Inferior parietal cortex (tissue), 1 donor: ENCODE measurements at regions not wholly inside any gene's neighbourhood (a gene's known extent, or its start where the extent isn't known, plus 50 kb on each side); places are given as distances from the start of the nearest gene placed in this dataset.
"Not testable (repeated sequence)": the region's sequence is repeated elsewhere in the genome, so short reads cannot be mapped to it uniquely, and the experiment has no call there.

Experiments used
- DNase-seq: peaks from one replicate; pipeline ENCODE4 v3.0.0-alpha.2; 2016; ENCODE audit errors: extremely low spot score

DNA sequence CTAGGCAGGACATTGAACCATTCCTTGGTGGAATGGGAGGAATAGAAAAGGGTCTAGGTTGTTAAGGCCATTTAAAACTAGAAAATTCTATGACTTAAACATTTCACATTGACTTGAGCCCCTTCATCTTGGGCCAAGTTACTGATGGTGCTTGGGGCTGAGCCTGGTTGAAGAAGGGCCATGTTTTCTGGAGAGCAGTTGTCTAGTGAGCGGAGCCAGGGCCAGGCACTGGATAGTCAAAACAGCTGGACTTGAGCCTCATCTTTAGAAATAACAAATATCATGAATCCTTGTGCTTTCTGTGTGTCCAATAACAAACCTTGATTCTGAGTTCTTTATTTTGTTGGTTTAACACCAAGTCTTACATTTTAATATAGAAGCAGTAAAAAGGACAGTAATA, 134.6 kb upstream of the TCF21 start:
- DNase-seq, result no peak

DNA sequence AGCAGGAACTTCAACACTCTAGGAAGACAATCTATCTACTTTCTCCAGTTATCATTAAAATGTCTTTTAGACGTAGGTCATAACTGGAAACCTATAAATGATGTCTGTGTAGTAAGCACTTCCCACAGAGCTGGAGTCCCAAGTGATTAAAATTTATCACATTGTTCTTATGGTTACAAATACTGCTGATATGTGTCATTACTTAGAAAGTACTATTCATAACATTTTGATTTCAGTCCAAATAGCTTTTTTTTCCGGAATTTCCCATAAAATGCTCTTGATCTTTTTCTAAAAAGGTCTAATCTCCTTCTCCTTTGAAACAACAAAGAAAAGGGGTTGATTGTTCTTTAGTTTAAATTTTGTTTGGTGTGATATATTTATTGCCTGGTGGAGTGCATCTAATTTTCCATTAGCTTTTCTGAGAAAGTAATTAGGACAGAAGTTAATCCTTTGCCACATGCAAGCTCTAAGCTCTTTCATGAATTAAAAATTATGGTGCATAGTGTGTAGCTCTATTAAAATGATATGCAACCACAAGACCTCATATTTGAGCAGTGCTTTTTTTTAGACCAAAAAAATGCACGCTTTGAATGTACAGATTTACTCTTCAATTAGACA, 132.7 kb upstream of the TCF21 start:
- no peak for DNase-seq

DNA sequence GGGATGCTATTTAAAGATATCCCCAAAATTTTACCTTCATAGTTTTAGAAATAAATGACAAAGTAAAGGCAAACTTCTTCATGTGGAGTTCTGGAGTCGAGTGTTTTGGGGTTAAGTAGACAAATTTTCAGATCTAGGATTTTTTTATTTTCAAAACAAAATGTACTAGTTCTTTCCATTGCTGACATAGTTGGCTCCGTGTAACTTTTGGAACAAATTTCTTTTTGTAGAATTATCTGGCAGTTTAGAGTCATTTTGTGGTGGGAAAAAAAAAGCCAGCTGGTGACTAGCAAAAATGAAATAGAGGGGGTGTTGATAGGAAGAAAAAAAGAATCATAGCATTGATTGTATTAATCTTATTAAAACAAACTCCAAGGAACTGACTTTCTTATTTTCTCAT, 131.6 kb upstream of the TCF21 start:
- no peak for DNase-seq

DNA sequence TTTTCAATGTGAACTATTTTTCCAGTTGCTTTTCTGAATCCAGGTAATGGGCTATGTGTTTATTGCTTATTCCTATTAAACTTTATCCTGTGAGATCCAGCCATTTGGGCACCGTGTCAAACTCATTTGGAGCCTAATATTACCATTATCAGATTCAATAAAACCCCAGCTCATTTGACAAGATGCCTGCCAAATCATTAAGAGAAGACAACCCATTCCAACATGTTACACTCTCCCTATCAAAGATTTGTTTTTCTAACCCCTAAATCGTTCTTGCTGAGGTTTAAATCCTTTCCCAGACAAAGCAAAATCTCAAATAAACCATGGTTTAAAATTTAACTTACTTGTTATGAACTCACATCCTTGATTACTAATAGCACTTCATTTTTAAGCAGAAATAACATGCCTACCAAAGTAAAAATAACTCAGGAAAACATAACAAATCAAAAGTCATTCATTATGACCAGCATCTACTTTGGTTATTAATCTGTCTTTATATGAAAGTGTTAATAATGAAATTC, 130.0 kb upstream of the TCF21 start:
- no peak for DNase-seq

DNA sequence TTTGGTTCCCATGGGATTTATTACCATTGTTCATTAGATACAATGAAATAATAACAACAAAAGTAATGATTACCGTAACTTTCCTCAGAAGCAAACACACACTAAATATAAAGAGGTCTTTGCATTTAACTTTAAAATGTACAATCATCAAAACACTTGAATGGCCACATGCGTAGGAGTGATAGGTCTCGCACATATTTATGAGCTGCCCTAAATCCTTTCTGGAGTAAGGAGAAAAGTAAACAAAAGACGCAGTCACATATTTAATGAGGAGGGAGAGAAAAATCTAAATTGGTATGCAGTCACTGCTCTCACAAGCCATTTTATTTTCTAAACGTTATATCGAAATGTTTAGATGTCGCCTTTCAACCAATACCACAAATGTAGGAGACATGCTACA, 129.4 kb upstream of the TCF21 start:
- no peak for DNase-seq

DNA sequence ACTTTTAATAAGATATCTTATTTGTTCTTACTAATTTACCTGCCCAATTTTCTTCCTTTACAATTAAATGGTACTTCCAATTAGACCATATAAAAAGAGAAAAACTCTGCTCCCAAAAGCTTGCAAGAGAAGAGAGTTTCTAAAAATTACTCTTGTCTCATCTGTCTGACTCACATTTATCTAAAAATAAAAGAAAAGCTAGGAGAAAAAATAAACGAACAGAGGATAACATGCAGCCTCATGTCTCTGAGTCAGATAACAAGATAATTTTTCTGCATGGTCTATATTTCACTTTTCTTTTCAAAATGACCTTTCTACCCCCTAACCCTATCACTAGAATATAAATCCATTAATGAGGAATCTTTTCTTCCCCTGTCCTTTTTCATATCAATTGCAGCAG, 127.2 kb upstream of the TCF21 start:
- DNase-seq, result no peak

DNA sequence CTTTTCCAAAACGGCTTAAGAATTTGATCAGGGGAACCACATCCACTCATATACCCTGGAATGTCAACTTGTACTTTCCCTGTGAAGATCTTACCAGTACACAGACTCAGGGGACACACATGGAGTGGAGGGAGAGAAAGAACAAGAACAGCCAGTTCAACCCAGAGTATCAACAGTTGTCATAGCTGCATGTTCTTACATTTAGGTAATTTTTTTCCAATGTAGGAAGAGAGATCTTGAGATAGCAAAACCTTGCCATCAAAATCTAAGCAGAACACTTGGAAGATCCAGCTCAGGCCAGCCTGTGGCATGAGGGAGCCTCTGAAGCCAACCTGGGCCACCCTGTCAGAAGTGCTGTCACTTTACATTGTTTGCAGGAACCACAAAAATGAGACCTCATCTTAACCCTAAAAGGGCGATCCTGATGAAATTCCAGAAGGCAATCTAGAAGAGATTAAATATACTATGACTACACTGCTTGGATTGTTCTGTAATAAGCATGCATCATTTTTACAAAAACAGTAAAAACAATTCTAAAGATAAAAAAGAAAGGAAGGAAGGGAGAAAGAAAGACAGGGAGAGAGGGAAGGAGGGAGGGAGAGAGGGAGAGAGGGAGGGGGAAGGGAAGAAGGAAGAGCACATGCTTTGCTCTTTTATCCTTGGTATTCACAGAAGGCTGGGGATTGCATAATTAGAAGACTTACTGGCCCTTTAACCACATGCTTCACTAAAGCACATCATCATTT, 124.7 kb upstream of the TCF21 start:
- no peak for DNase-seq

DNA sequence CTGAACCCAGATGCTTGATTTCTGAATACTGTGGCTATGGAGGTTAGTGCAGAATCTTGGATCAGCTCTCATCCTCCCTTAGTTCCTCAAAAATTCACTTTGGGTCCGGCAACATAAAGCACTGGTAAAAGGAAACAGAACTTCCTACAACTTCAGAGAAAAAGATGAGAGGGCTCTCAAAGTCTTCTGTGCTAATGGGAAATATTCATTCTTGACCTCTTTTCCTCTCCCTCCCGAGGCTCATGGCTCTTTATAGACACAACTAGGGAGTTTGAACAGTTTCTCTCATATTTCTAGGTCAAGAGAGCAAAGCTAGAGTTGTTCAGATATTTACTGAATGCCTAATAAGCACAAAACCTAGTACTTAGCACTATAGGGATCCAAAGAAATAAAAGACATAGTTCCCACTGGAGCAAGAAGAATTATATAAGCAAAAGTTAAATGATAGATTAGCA, 124.1 kb upstream of the TCF21 start:
- no peak for DNase-seq

DNA sequence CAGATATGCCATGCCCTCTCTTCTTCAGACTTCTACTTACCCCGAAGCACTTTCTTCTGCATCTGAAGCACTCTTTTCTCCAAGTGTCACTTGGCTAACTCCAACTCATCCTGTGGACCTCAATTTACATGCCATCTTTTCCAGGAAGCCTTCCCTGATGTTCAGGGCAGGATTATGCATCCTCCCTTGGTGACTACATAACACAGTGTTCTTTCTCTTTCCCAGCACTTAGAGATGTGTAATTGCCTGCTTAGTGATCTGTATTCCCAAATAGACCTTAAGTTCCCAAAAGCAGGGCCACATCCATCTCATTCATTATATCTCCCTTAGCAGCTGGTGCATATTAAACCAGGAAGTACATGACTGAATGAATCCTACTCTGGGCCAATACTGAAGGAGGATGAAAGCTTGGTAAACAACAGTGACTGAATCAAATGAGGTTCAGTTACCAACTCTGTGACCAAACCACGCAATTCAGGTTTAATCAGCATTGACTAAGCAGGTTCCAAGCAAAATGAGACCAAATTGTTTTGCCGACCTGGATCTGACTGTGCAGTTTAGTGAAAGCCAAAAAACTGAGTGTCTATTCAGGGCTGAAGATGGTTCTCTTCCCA, 121.4 kb upstream of the TCF21 start:
- DNase-seq, result no peak

DNA sequence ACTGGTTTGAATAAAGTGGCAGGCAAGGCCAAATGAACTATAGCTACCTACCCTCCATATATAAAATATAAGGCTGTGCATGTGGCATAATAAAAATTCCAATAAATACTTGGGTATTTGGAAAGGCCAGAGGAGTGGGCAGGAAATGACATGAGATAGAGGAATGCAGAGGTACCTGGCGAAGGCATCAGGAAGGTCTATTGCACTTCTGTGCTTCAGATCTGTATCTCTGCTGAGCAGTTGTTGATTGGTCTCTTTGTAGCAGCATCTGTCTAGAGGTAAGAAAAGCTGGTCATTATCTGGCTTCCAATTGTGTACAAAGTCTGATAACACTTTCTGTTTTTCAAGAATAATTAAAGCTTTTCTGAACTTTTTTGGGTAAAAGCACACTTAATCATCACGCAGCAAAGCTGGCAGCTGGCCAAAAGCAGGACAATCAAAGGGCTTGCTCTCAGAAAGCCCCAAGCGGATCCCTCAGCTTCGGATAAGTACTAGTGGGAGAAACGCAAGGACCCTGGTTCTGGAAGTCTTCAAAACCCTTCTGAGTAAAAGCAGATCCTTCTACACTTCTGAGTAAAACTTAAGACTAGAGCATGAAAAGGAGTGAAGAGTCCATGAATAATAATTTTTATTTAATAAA, 120.1 kb upstream of the TCF21 start:
- DNase-seq, result no peak

DNA sequence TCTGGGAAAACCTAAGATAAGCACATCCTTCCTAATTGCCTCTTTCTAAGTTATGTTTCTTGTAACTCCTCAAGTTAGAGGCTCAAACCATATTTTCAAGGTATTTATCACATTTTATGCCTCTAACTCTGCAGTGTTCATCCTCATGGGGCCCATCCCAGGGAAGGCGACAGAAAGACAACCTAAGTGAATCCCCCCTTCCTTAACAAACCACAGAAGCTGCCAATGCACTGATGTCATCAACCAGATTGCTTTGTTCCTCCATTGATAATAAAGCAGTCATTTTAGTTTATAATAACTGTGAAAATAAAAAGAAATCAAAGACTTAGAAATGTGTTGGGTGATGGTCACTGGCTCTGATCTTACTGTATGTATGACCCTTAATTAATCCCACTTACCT, 119.5 kb upstream of the TCF21 start:
- DNase-seq, result no peak

DNA sequence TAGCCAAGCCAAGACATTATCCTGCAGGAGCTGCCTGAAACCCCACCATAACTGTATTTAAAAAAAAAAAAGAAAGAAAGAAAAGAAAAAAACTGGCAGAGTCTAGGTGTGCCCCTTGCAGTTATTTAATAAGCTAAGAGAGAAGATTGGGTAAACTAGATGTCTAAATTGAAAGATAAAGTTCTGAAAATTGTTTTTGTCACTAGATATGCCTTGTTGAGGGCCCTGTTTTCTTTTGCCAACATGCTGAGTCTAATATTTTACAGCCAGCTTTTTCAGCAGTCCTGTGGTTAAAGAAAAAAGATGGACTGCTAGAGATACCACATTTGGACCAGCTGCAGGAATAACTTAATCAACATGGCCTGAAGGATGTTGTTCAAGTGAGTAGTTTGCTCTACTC, 116.3 kb upstream of the TCF21 start:
- DNase-seq, result no peak

DNA sequence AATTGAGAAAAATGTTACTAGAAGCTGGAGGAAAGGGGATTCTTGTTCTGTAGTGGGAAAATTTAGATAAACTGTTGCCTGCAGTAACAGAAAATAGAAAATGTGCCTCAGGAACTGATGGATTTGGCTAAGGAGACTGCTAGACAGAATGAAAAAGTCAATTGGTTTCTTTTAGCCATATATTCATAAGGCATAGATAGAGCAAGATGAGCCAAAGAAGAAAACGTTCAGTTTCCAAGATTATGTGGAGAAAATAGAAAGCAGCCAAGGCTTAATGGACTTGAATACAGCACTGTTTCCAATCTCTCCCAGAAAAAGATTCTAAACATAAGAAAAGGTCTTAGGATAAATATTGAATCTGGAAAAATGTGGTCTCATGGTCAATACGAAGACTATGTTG, 115.1 kb upstream of the TCF21 start:
- no peak for DNase-seq

DNA sequence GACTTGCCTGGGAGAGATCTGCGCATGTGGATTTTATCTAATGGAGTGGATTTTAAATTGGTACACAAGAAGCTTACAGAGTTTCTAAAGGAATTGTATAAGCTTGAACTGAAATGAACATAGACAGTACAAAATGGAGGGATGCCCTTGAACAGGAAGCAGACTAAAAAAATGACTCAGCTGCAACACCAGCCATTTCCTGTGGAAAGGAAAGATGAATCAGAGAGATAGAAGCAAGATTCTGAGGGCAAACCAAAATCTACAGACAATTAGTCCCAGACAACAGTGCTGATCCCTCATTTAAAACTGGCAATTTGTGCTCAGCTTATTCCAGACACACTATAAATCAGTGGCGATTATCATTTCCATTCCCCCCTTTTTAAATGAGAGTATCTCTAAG, 114.6 kb upstream of the TCF21 start:
- DNase-seq, result no peak

DNA sequence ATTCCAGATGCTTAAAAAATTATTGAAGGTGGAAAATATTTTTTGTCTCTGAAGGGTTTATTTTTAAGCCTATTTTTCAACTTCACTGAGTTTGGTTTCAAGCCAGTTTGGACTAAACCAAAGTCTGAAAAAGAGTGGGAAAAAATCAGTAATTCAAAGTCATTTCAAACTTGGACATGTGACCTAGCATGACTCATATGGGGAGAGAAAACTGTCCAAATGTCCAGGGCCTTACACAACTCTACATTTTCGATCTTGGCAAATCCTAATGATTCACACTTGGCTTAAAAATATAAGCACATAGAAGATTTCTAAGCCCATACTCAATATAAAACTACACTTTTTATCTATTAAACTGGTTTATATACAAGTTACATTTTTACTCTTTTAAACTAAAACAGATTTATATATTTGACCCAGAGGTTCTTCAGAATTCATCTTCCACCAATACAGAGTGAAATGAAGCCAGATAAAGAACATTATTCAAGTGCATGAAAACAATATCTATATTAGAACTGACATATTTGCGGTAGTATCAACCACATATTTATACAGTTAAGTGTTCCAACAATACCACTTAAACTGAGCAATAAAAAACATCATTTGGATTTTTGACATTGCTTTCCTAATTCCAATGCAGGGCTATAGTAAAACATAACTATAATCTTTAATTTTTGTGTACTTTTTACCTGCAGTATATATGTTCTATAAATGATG, 110.3 kb upstream of the TCF21 start:
- DNase-seq, result no peak

DNA sequence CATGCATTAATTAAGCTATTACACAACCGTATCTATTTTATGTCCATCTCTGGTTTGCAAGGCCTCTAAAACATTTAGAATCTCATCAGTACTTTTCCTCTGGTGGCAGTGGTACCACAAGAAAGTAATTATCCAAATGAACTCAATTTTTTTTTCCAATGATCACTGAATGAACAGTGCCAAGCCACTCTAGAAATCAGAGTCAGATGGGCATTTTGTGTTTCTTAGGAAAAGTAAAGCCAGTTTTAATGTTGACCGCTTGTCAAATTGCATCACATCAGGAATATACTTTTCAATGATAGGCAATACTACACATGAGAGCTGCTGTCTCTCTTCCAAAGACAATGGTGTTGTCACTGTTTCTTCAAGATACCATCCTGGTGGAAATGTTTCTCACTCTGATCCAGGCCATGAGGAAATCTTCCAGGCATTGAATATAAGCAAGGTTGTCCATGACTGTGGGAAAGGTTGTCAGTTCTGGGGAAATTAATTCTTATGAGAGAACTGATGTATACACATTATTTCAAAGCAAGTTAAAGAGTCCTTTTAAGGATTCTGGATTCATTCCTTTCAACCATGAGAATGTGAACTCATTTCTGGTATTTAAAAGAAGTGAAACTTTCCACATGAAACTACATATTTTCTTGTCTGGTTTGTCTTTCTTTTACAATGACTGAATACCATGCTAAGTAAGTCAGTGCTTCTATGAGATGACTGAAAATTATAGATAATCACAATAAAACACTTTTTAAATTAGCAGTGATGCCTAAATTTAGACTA, 108.8 kb upstream of the TCF21 start:
- DNase-seq, result no peak

DNA sequence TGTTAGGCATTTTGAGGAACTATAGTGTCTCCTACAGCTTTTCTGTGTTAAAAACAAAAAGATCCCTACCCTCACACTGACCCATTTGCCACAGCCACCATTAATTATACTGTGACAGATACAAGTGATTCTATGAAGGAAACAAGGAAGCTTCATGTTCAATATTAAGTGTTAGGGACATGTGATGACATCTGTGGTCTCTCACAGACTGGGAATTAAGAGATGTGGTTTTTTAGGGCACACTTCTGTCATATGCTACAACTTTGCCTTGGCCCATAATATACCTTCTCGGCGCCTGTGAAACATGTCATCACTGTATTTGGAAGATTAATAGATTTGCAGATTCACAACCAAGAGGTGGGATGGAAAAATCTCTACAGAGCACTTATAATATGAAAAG, 102.9 kb upstream of the TCF21 start:
- DNase-seq, result no peak

DNA sequence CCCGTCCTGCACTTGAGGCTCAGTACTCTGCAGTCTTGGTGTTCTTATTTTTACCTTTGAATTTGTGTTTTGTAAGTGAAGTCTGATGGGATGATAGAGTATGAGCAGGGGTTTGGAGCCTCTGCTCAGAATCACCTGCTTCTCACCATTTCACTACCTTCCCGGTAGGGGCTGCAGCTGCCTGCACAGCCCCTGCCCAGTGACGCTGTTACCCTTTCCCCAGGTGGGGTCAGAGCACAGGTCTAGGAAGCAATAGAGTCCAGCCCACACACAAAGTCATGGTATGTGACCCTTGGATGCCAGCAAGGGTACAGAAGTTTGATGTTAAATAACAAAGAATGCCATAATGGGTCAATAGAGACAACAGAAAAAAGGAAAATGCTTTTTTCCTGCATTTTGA, 101.8 kb upstream of the TCF21 start:
- no peak for DNase-seq

DNA sequence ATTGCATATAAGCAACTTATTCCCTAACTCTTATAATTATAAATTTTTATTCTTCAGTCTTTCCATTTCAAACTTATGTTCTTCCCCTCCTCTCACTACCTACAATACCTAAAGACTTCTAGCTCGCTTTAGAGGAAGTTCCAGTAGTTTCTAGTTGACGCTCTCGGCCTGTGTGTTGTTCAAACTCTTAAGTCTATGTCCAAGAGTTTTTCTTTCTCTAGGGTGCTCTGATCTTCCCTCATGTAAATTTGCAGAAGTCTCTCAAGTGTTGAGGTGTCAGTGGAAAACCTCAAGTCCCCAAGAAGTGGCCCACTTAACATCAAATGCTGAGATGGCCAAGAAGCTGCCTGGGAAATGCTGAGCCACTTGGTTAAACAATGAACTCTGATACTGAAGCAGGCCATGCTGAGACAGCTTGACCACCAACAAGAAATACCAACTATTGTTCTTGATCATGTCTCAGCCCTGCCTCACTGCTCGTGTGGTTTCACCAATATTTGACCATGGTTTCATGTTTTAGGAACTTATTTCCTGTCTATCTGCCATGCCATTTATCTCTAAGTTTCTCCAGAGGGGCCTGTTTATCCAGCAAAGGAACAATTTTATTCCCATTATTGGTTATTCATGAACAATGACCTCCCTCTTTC, 100.9 kb upstream of the TCF21 start:
- no peak for DNase-seq

DNA sequence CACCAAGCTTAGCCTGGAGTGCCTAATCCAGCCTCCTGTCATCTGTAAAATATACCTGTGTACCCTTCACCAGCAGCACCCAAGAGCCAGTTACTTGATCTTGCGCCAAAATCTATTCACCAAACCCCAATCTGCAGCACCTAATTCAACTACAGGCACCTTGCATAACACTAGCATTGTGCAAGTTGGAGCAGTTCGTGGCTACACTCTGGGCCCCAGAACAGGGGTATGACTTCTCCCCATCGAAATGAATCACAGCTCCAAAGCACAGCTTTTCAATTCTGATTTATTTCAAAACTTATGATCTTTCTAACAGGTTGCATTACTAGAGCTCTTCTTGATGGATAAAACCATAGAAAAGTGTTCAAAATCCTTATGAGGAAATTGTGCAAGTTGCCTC, 100.4 kb upstream of the TCF21 start:
- no peak for DNase-seq

DNA sequence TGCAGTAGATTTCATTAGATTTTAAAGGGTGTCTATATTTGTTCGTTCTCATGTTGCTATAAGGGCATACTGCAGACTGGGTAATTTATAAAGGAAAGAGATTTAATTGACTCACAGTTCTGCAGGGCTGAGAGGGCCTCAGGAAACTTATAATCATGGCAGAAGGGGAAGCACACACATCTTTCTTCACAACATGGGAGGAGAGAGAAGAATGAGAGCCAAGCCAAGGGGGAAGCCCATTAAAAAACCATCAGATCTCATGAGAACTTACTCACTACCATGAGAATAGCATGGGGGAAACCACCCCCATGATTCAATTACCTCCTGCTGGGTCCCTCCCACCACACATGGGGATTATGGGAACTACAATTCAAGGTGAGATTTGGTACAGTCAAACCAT, 99.5 kb upstream of the TCF21 start:
- DNase-seq, result not testable (repeated sequence)
